Activated CD8-positive, alpha-beta memory T cell treated with anti-CD3 and anti-CD28 coated beads for 1 hour (primary cell): ENCODE measurements at regions not wholly inside any gene's neighbourhood (a gene's known extent, or its start where the extent isn't known, plus 50 kb on each side); places are given as distances from the start of the nearest gene placed in this dataset.
"Not testable (repeated sequence)": the region's sequence is repeated elsewhere in the genome, so short reads cannot be mapped to it uniquely, and the experiment has no call there.

Source experiments
- DNase-seq, 2 donors: peaks; one replicate each; pipeline ENCODE4 v3.0.0-alpha.2; 2020; ENCODE audit warnings: low read depth in 1 of 2; ENCODE audit errors: extremely low read depth in 1 of 2

DNA sequence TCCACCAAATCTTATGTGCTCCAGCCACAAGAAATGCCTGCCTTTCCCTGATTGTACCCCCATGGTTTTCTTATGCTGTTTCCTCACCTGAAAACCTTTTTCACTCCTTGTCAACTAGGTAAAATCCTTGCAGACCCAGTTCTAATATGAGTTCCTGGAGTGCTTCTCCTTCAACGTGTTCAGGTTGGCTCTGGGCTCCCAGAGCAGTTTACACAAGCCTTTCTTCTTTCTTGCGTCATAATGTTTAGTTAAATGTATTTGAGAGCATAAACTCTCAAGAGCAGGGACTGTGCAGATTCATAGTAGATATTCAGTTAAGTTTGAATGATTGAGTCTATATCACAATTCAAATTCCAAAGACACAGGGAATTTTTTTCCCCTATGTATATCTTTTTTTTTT, 484.8 kb upstream of the CCDC196 start:
- no peak for DNase-seq

DNA sequence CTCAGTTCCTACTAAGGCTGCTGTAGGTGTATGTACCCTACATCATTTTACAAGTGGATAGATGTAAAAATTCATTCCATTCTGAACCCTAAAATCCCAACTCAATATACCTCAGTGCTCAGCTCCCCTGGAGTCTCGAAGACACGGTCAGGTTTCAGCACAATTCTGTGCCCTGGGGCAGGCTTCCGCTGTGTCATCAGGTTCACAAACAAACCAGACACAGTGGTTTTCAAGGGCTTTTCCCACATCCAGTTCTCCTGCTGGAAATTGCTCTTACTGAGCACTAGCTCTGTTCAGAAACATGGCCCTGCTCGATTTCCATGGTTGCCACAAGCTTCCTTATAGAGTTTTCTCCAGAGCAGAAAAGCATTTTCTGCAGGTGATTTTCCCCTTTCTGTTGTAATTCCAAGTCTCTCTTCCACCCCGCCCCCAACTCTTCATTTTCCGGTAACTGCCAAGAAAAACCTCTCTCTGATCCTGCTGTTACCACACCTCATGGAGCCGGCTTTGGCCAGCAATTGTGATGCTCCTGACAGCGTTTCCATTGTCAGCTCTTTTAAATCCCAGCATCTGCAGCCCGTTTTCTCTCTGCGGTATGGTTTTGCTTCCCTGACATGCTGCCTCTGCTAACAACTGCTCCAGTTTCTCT, 483.0 kb upstream of the CCDC196 start:
- DNase-seq: no peak

DNA sequence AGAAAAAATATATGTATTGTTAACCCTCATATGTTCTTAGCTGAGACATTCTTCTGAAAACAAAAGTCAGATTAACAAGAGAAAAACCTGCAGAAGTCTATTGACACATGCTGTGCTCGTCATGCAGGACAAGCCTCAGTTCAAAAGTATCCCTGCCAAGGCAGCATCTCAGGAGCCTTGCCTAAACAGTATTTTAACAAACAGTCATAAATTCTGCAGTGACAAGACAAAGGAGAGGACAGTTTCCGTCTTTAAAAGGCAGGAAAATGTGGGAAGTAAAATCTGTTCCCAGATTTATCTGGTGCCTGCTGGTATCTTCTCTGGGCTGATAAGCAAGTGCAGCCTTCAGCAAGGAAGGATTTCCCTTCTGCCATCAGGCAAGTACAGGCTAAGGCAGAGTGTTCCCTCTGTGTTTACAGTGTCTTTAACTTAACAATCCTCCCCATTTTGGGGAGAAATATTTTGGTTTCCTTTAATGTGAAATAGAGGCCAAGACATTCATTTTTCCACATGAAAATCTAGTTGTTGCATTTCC, 480.2 kb upstream of the CCDC196 start:
- DNase-seq: no peak

DNA sequence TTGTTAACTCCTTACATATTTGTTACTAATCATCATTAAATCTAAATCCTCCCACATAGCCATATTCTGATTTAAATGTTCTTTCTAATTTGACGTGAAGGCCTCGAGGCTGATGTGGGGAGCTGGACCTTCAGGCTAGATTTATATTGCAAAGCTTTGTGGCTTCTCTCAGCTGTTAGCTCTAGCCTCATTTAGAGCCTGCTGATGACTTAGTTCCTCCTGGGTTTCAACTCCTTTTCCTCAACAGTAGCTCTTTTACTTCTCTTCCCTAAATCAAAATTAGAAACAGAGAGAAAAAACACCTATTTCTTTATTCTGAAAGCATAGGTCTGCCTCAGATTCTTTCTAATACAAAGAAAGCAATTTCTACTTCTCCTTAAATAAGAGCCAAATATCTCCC, 477.5 kb upstream of the CCDC196 start:
- no peak for DNase-seq

DNA sequence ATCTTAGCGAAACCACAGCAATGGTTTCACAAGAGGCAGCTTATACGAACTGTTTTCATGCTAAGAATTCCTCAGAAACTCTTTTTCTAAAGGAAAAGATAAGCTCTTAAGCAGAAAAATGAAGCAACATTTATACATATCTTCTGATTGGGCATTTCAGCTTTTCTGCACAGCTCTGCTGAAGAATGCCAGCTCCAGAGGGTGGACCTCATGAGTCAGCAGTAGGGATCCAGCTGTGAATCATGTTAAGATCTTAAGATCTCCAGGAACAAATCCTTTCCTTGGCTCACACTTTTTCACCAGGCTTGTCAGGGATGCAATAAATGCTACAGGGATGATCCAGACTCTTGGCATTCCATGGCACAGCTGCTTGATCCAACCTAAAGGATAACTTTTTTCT, 477.1 kb upstream of the CCDC196 start:
- DNase-seq: no peak

DNA sequence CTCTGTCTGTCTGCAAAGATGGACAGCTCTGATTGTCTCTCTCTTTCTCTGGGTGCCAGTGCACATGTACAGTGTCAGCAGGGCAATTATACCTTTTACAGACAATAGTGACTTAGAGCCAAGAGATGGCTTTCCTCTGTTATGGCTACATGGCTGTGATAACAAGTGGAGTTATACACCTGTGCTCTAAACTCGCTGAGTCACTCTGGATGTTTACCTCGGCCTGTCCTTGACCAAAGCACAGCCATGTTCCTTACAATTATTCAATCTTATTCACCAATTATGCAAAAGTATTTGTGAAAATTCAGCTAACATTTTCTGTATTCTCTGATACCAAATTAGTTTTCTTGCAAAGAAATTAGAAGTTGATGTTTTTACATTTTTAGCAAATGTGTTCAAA, 475.5 kb upstream of the CCDC196 start:
- DNase-seq: no peak

DNA sequence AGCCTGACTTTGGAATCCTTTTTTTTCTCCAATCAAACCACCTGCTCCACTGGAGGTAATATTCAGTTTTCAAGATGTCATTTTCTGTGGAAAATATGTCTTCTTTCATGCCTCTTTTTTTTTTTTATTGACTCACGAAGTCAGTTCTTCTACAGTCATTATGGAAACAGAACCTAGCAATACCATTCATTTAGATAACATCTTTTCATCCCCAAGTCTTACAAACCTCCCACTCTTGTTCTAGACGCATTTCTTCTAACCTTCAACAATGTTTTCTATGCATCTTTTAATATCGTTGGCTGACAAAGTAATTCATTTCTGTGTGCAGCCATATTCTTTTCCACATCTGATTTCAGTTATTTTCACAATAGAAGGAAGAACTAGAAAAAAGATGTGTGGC, 474.3 kb upstream of the CCDC196 start:
- DNase-seq: no peak

DNA sequence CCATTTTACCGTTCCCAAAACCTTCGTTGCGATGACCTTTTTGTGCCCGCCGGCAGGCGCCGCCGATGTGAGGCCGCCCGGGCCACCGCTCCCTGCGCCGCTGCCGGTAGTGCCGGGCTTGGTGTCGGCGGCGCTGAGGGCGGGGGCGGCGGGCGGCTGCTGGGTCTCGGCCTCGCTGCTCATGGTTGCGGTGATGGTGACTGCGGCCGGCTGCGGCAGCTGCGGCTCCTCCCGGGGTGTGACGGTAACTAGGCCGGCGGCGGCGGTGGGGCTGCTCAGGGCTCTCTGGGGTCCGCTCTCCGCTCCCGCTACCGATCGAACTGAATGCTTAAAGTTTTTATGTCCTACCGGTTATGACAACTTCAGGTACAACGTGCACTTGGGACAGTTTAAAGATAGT, 472.6 kb upstream of the CCDC196 start:
- DNase-seq: not testable (repeated sequence)

DNA sequence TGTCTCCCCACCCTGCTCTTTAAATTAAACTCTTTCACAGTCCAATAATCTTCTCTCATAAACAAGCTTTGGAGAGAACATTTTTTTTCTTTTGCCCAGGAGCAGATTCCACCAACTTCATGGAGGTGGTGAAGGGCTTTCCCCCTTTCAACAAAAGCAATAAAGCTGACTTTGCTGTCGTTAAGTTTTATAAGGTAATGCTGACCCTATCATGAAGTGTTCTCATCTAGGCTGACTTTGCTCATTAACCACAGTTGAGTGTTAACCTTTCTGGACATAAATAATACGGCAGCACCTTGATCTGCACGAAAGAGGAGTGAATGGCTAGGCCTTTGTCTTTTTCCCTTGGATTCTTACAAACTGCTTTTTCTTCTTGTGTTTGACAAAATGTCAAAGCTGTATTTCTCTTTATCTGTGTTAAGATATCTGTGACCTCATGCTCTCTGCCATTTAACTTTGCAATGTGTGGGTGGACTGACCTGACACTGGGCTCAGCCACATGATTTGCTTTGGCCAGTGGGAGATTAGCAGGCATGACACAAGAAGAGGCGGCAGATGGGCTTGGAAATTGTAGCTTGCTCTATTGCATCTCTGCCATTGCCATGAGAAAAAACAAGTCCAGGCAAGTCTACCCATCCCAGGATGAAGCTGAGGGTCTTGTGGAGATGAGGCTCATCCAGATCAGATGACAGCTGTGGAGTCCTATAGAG, 470.9 kb upstream of the CCDC196 start:
- no peak for DNase-seq

DNA sequence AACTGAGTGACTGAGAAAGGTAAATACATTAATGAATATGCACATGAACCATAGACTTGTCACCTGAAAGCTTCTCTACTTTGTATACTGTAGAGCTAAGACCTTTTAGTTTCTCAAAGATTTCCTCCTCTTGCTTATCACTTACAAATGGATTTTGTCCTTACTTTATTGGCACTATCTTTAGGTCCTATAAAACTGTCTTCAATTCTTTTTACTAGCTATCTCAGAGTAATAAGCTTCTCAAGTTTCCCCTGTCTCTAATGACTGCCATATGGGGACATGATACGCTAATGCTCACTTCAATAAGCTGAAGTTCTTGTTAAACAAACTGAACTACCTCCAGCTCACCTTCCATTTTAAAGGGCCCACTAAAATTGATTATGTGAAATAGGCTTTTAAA, 468.2 kb upstream of the CCDC196 start:
- no peak for DNase-seq

DNA sequence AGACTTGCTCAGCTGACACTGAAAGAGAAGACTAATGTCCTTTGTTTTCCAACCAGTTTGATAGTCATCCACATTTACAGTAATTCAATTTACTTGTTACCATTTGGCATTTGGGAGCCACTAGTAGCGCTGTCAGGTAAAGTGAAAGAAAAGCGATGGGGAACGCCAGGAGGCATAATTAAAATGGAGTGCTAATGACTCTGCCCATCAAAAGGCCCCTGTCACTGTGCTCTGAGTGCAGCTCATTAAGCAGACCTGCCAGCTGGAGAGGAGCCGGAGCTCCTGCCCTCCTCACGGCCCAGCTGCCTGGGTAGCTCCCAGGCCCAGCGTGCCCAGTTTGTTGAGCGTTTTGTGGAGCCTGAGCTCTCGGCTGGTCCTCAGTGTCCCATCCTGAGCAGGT, 463.6 kb upstream of the CCDC196 start:
- no peak for DNase-seq

DNA sequence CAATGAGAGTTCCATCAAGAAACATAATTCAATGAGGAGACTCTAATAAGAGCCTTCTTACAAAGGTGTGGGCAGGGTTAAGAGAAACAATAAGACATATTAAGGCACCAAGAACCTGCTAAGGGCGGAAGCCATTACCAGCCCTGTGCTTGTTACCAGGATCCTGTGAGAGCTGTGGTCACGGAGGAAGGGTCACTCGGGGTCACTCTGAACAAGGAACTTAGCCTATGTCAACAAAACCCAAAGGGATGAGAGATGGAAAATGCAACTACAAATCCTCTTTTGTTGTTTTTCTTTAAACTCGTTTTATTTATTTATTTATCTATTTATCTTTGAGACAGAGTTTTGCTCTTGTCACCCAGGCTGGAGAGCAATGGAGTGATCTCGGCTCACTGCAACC, 460.4 kb upstream of the CCDC196 start:
- DNase-seq: no peak

DNA sequence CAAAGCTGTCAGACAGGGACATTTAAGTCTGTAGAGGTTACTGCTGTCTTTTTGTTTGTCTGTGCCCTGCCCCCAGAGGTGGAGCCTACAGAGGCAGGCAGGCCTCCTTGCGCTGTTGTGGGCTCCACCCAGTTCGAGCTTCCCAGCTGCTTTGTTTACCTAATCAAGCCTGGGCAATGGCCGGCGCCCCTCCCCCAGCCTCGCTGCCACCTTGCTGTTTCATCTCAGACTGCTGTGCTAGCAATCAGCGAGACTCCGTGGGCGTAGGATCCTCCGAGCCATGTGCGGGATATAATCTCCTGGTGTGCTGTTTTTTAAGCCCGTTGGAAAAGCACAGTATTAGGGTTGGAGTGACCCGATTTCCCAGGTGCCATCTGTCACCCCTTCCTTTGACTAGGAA, 454.2 kb upstream of the CCDC196 start:
- not testable (repeated sequence) for DNase-seq

DNA sequence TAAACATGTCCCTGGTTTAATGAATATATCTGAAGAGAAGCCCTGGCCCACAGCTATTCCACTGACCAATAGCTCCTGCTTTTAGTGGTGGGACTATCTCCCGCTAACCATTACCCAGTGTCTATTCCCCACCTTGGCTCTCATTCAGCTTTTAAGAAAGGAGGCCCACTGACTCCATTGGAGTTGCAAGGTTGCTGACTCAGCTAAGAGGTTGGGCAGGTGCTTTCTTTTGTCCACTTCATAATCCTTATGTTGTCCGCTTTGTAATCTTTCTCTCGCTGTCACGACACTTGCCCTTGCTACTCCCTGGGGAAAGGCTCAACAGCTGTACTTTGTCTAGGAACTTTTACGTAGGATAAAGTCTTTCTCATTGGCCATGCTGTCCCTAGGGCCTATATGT, 453.4 kb upstream of the CCDC196 start:
- DNase-seq: no peak

DNA sequence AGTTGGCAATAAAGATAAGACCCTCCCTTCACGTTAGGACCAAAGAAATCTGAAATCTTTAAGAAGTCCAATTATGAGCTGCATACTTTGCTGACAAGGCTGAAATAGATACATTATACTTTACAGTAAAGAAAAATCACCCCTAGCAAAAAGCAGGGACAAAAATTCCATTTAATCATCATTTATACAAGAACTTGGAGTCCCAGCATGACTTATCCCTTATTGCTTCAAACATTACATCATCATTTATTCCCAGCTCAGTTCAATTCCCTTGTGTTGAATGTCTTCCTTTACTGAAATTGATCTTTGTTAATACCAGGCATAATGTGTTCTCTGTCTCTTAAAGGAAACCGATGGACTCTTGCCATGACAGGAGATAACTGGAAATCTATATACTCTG, 449.6 kb upstream of the CCDC196 start:
- no peak for DNase-seq

DNA sequence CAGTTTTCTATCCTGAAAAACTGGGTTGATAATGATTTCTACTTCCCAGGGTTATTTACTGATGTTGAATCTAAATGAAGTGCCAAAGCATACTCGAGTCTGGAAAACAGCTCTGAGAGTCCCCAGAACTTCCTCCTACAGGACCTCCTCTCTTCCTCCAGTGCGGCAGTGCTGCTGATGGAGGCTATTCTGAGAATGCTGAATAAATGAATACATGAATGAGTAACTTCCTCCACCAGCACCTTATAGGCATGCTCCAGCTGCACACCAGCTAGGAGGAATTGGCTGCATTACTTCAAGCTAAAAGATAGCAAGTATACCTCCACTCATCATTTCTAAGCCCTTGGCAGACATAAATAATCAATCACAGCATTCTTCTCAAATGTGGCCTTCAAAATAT, 448.8 kb upstream of the CCDC196 start:
- DNase-seq: no peak

DNA sequence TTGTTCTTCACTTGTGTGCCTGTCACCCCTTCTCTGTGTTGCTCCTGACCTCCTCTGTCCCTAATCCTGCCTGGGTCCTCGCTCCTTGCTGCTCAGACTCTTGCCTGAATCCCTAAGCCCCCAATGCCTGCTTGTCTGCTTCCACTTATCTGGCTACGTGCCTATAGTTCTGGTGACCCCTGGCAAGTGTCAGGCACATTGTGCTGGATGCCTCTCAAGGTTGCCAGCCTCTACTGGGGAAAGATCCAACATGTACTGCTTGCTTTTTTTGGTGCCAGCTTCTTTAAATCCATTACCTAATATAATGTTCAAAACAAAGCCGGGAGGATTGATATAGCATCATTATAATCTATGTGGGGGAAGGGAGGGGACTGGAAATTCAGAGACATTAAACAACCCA, 448.0 kb upstream of the CCDC196 start:
- DNase-seq: no peak

DNA sequence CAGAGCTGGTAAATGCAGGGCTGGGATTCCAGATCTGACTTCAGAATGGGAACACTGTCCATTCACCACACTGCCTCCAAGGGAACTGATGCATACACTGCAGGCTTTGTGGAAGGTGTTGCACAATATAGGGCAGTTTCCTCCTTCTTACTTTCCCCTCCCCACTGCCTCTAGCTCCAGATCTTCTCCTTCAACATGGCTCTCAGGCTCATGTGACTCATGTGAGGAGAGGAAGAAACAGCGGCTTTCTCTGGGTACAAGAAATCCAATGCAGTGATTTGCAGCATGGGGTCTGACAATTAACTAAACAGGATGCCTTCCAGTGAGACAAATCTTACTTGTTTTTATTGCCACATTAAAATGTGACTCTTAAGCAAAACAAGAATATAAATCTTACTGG, 447.6 kb upstream of the CCDC196 start:
- no peak for DNase-seq

DNA sequence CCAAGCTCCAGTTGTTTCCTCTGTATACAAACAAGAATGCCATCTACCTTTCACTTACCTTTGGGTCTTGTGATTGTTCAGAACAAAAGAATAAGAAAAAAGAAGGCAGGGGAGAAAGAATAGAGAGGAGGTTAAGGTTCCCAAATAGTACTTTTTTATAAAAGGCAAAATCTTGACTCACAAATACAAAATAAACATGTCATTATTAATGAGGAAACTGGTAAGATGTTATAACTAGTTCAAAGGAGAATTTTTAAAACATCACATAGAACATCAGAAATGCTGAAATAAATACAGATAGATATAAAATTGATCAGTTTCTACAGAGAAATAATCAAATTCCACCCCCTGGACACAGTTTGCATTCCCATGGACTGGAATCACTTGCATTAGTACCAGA, 446.7 kb upstream of the CCDC196 start:
- DNase-seq: no peak

DNA sequence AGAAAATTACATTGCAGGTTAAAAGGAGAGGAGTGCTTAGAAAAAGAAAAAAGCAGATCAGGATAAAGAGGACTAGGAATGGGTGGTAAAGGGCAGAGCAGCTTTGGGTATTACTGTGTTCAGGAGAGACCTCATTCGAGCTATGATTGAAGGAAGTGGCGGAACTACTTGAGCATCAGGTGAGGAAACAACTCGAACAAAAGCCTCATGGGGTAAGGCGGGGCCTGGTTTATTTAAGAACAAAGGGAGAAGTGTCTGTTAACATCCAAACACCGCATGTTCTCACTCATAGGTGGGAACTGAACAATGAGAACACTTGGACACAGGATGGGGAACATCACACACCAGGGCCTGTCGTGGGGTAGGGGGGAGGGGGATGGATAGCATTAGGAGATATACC, 444.6 kb upstream of the CCDC196 start:
- no peak for DNase-seq

DNA sequence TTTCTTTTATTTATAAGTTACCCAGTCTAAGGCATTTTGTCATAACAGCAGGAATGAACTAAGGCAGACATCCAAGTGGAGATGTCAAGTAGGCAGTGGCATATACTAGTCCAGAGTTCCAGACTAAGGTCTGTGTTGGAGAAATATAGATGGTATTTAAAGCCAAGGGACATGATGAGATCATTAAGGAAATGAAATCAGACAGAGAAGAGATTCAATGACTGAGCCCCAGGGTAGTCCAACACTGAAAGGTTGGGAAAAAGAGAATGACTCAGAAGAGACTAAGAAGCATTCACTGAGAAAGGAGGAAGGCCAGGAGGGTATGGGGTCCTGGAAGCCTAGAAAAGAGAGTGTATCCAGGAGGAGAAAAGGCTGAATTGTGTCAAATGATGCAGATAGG, 442.2 kb upstream of the CCDC196 start:
- no peak for DNase-seq

DNA sequence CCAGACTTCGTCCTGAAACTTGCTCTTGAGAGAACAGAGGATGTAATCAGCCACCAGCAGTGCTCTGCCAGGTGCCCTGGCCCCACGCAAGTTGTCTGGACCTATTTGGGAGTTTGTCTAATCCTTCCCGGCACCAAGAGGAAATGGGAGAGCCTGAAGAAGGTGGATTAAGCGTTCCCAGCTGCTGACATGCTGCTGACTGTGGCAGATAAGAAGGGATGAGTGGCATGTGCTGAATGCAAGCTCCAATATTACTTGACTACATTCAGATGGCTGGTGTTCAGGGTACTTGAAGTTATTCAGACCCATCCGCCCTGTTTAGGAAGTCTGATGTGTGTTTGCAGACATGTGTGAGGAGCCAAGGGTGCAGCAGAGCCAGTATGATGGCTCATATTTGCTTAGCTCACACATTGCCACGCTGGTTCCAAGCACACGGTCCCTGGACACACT, 440.6 kb upstream of the CCDC196 start:
- DNase-seq: no peak

DNA sequence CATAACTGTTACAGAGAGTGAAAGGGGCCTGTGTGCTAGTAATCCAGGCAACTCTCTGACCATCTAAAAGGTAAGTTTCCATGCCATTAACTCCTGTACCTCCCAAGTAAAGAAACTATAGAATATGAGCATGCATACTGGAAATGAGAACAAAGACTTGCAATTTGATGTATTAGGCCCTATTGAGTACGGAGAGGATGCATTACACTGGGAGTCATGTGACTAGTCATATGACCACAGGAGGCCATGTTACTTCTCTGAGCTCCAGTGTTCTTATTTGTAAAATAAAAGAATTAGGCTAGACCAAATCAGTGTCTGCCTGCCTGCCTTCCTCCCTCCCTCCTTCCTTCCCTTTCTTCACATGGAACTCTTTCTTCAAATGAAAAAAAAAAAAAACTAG, 440.1 kb upstream of the CCDC196 start:
- no peak for DNase-seq
